SIG-M5 treated with dmso at 0.1 percent for 504 hours (cell line): ENCODE measurements at regions not wholly inside any gene's neighbourhood (a gene's known extent, or its start where the extent isn't known, plus 50 kb on each side); places are given as distances from the start of the nearest gene placed in this dataset.

Experiments
- DNase-seq: peaks from one replicate; lab custom pipeline; 2025; ENCODE audit not compliant: unreplicated experiment; lab: John Stamatoyannopoulos, UW

- DNase-seq: peak; percentile 39
Measured at GRCh38 chr13:69579351-69579750, 528.3 kb upstream of the ATXN8OS start.

- no peak for DNase-seq
Measured at GRCh38 chr13:69571606-69572323, 535.9 kb upstream of the ATXN8OS start.

- no peak for DNase-seq
Measured at GRCh38 chr13:69567514-69567913, 540.1 kb upstream of the ATXN8OS start.

GRCh38 chr13:69566104-69566716, 541.4 kb upstream of the ATXN8OS start:
- no peak for DNase-seq

GRCh38 chr13:69565334-69565733, 542.3 kb upstream of the ATXN8OS start:
- peak; percentile 24 for DNase-seq

GRCh38 chr13:69556540-69557196, 551.0 kb upstream of the ATXN8OS start:
- no peak for DNase-seq

GRCh38 chr13:69553976-69554375, 553.6 kb upstream of the ATXN8OS start:
- DNase-seq: no peak

- DNase-seq: no peak
Measured at GRCh38 chr13:69551193-69551592, 556.4 kb upstream of the ATXN8OS start.

GRCh38 chr13:69547780-69548179, 559.8 kb upstream of the ATXN8OS start:
- no peak for DNase-seq

- no peak for DNase-seq
Measured at GRCh38 chr13:69545551-69545950, 562.1 kb upstream of the ATXN8OS start.

- peak; percentile 21 for DNase-seq
Measured at GRCh38 chr13:69524459-69525150, 583.0 kb upstream of the ATXN8OS start.

GRCh38 chr13:69496981-69497380, 610.6 kb upstream of the ATXN8OS start:
- DNase-seq: no peak

- no peak for DNase-seq
Measured at GRCh38 chr13:69495096-69495495, 612.5 kb upstream of the ATXN8OS start.

GRCh38 chr13:69487576-69487975, 620.0 kb upstream of the ATXN8OS start:
- no peak for DNase-seq

- DNase-seq: no peak
Measured at GRCh38 chr13:69485991-69486592, 621.5 kb upstream of the ATXN8OS start.

GRCh38 chr13:69477451-69477850, 630.2 kb upstream of the ATXN8OS start:
- no peak for DNase-seq

- DNase-seq: no peak
Measured at GRCh38 chr13:69474011-69474685, 633.5 kb upstream of the ATXN8OS start.

GRCh38 chr13:69468624-69469023, 639.0 kb upstream of the ATXN8OS start:
- DNase-seq: no peak

GRCh38 chr13:69461397-69461796, 646.2 kb upstream of the ATXN8OS start:
- DNase-seq: no peak

- no peak for DNase-seq
Measured at GRCh38 chr13:69459346-69459745, 648.3 kb upstream of the ATXN8OS start.

- no peak for DNase-seq
Measured at GRCh38 chr13:69458013-69458412, 649.6 kb upstream of the ATXN8OS start.
